ENCODE measurements at regions not wholly inside any gene's neighbourhood (a gene's known extent, or its start where the extent isn't known, plus 50 kb on each side); places are given as distances from the start of the nearest gene placed in this dataset.

DNA sequence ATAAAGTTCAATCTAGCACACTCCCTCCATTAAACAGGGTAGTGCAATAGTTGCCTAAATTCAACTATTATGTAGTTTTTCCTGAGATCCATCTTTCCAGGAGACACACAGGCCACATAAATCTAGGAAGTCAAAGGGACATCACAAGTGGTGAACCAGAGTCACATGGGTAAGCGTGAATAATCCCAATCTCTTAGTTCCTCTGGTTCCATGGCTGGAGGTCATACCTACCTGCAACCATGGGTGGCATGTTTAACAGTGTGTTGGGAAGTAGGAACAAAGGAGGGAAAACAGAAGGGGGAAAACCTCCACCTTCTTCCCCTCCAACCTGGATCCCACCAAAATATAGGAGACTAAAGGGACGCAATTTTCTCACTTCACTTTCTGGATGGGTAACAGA lies 2651.6 kb downstream of the ARAP2 start:
- H2BK20ac ChIP-seq (ENCODE audit: low read depth, low read length, poor library complexity, severe bottlenecking), result no peak overlapping the region
- TF ChIP-seq, protein P1, sequence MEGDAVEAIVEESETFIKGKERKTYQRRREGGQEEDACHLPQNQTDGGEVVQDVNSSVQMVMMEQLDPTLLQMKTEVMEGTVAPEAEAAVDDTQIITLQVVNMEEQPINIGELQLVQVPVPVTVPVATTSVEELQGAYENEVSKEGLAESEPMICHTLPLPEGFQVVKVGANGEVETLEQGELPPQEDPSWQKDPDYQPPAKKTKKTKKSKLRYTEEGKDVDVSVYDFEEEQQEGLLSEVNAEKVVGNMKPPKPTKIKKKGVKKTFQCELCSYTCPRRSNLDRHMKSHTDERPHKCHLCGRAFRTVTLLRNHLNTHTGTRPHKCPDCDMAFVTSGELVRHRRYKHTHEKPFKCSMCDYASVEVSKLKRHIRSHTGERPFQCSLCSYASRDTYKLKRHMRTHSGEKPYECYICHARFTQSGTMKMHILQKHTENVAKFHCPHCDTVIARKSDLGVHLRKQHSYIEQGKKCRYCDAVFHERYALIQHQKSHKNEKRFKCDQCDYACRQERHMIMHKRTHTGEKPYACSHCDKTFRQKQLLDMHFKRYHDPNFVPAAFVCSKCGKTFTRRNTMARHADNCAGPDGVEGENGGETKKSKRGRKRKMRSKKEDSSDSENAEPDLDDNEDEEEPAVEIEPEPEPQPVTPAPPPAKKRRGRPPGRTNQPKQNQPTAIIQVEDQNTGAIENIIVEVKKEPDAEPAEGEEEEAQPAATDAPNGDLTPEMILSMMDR (conservative IDR thresholded peaks at IDR 0.05), result no peak
- no peak overlapping the region for H4K5ac ChIP-seq (ENCODE audit: insufficient read length, low read depth, low read length)
- WGBS (ENCODE audit: extremely low coverage, insufficient read length, low lambda C conversion rate), result no CpG with 5 or more reads among the region's 2 CpGs
- H3K56ac ChIP-seq (ENCODE audit: insufficient read length, low read depth, low read length), result no peak overlapping the region
- Mint-ChIP-seq H3K36me3 (ENCODE audit: insufficient read depth in 1 of 3, low read depth in 3 of 3) (peaks cover 26 to 59% (median 49%) of the 10 kb centered on the region in 3 experiments), H3K27ac (no peak overlapping the region), H3K4me3 (no peak overlapping the region), H3K4me1 (no peaks in the 10 kb centered on the region), H3K27me3 (ENCODE audit: low read depth) (no peaks in the 10 kb centered on the region; the same call in 1 of the 2 replicates), H3K9me3 (peaks cover 73 to 74% of the 10 kb centered on the region in 2 experiments)
- no peak overlapping the region for H3K4me2 ChIP-seq (ENCODE audit: insufficient read depth, insufficient read length, low read length)
- no peak overlapping the region for H2BK120ac ChIP-seq (ENCODE audit: low read depth, low read length, poor library complexity, severe bottlenecking)
- no peaks in the 10 kb centered on the region for H3K79me2 ChIP-seq (ENCODE audit: insufficient read depth, low read length)
- no peak overlapping the region for H3K18ac ChIP-seq (ENCODE audit: insufficient read length, low read depth, low read length)
- no peaks in the 10 kb centered on the region for H3K4me1 ChIP-seq (ENCODE audit: insufficient read depth, low read length)
- H3K9ac ChIP-seq (ENCODE audit: extremely low read depth, insufficient read length, low read length), result no peak overlapping the region
- H2BK5ac ChIP-seq (ENCODE audit: insufficient read length, low read length), result no peak overlapping the region
- H2AFZ ChIP-seq (ENCODE audit: low read length), result no peak overlapping the region
- H3K27ac ChIP-seq (ENCODE audit: insufficient read length, low read depth, low read length), result no peak overlapping the region
- H2AK5ac ChIP-seq (ENCODE audit: insufficient read length, low read length), result no peak overlapping the region
- H3K27me3 ChIP-seq (ENCODE audit: insufficient read depth, low read length), result no peaks in the 10 kb centered on the region
- no peak overlapping the region for H3T11ph ChIP-seq (ENCODE audit: low read length)
- H4K20me1 ChIP-seq (ENCODE audit: control insufficient read depth, insufficient read depth, insufficient read length), result no peaks in the 10 kb centered on the region
- H3K23me2 ChIP-seq (ENCODE audit: insufficient read length, low read depth, low read length, poor library complexity, severe bottlenecking), result no peaks in the 10 kb centered on the region
- H2BK12ac ChIP-seq (ENCODE audit: insufficient read length, low read depth, low read length), result no peak overlapping the region
- H3K79me1 ChIP-seq (ENCODE audit: insufficient read depth, low read depth, low read length, poor library complexity, severe bottlenecking), result no peaks in the 10 kb centered on the region
- DNase-seq, result no peak
- H4K8ac ChIP-seq (replicated peaks; ENCODE audit: insufficient read length, low read depth, low read length), result no peak overlapping the region
- peaks cover 29% of the 10 kb centered on the region for H3K9me3 ChIP-seq (ENCODE audit: control insufficient read depth, low read depth, low read length)
- no peak overlapping the region for H3K23ac ChIP-seq (ENCODE audit: insufficient read length, low read depth, low read length)
- no peak overlapping the region for H4K91ac ChIP-seq (ENCODE audit: insufficient read length, low read depth, low read length)
- H3K14ac ChIP-seq (ENCODE audit: insufficient read depth, low read length), result no peak overlapping the region
- no peak overlapping the region for H2BK15ac ChIP-seq (ENCODE audit: low read depth, low read length)
- no peak overlapping the region for H3K4ac ChIP-seq (ENCODE audit: low read depth, low read length)

Data from H9 (cell line).